Activated naive CD4-positive, alpha-beta T cell treated with anti-CD3 and anti-CD28 coated beads, Interleukin-2, amount 50 U/mL, for 72 hours (primary cell): ENCODE measurements at regions not wholly inside any gene's neighbourhood (a gene's known extent, or its start where the extent isn't known, plus 50 kb on each side); places are given as distances from the start of the nearest gene placed in this dataset.

Experiments used
- ATAC-seq, 2 donors: fragments of 150-1000 bp; cut with Tn5 transposase; 2 replicates each; pipeline ENCODE4 v1.10.0; 2021; ENCODE audit warnings: mild to moderate bottlenecking in 2 of 2, moderate library complexity in 2 of 2
- DNase-seq, 2 donors: peaks; one replicate each; pipeline ENCODE4 v3.0.0; 2021 to 2022; ENCODE audit warnings: low spot score in 2 of 2
- H3K27ac Mint-ChIP-seq, 2 donors: one replicate each; pipeline ENCODE4 v1.8.0; 2022; ENCODE audit warnings: mild to moderate bottlenecking in 2 of 2, mixed read lengths in 2 of 2
- H3K36me3 Mint-ChIP-seq, 2 donors: one replicate each; pipeline ENCODE4 v1.8.0; 2022; ENCODE audit warnings: mixed read lengths in 2 of 2
- H3K9me3 Mint-ChIP-seq, 2 donors: one replicate each; pipeline ENCODE4 v1.8.0; 2022; ENCODE audit warnings: mixed read lengths in 2 of 2

DNA sequence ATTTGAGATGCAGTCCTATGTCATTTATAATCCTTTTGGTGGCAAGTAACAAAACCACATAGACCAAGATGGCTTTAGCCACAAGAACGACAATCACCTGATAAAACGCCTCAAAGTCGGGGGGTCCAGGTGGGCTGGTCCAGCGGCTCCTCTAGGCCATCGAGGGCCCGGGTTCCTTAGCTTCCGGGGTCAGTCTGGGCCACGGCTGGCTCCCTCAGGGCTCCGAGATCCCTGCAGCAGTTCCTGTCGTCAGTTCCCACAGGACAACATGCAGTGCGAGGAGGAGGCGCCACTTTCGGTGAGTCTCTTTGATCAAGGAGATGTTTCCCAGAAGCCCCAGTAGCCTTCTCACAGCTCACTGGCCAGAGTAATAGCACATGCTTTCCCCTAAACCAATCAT is 574.6 kb downstream of the AACS start:
- H3K36me3 Mint-ChIP-seq = no peaks in the 10 kb centered on the region
- H3K9me3 Mint-ChIP-seq = no peaks in the 10 kb centered on the region
- H3K27ac Mint-ChIP-seq = no peak overlapping the region
- no peak for DNase-seq
- no peak for ATAC-seq

DNA sequence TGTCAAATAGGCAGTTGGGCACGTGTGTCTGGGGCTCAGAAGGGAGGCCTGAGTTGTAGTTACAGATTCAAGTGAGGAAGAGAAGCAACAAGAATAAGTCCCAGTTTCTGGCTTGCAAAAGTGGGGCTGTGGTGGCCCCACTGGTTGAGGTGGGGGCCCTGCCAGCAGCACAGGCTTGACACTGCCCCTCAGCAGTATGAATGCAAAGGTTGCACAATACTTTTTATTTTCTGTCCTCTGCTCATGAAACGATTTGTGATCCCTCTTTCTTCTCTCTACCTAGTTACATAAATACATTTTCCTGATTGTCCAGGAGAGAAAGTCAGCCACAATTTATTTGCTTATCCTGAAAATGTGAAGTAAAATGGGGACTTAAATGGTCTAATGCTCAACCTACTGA is 577.8 kb downstream of the AACS start:
- DNase-seq (no peak), ATAC-seq (no peak)
- Mint-ChIP-seq H3K36me3 (no peaks in the 10 kb centered on the region), H3K9me3 (no peaks in the 10 kb centered on the region), H3K27ac (no peak overlapping the region)

DNA sequence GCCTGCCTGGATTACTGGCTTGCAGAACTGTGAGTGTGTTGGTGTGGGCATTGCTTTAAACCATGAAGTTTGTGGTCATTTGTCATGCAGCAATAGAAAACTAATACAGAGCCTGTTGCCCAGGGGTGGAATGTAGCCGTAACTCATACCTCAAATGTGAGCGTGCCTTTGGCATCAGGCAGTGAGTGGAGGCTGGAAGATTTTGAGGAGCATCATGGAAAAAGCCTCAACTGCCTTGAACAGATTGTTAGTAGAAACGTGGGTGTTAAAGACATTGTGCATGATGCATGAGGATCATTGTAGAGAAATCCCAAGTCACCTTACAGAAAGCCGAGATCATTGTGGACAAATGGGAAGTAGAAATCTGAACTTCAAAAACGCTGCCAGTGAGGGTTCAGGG is 580.5 kb downstream of the AACS start:
- H3K27ac Mint-ChIP-seq = no peak overlapping the region
- DNase-seq (no peak), ATAC-seq (no peak)
- no peaks in the 10 kb centered on the region for H3K9me3 Mint-ChIP-seq
- no peaks in the 10 kb centered on the region for H3K36me3 Mint-ChIP-seq

DNA sequence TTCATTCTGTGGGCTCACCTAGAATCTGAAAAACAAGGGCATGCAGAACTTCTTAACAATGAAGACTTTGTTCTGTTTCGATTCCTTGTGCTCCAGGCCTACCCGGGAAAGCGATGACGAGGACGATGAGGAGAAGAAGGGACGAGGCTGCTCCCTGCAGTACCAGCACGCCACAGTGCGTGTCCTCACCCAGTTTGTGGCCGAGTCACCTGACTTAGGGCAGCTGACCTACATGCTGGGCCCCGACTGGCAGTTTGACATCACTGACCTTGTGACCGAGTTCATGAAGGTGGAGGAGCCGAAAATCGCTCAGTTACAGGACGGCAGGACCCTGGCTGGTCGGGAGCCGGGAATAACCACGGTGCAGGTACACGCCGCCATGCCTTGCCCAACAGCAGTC is 585.4 kb downstream of the AACS start:
- H3K27ac Mint-ChIP-seq = no peak overlapping the region
- no peak for ATAC-seq
- H3K36me3 Mint-ChIP-seq = no peaks in the 10 kb centered on the region
- peaks cover 3 to 4% of the 10 kb centered on the region in 2 donors for H3K9me3 Mint-ChIP-seq
- DNase-seq = no peak

DNA sequence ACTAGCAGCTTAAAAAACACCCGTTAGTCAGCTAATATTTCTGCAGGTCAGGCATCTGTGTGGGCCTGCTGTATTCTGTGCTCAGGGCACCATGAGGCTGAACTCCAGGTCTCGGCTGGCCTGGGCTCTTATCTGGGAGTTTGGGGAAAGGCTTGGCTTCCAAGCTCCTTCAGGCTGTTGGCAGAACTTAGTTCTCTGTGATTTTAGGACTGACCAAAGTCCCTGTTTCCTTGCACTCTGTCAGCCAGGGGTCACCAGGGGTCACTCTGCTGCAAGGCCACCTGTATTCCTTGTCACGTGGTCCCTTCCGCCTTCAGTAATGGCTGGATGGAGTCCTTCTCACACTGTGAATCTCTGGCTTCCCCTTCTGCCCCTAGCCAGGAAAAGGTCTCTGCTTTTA is 586.4 kb downstream of the AACS start:
- ATAC-seq (no peak), DNase-seq (no peak)
- Mint-ChIP-seq H3K36me3 (no peaks in the 10 kb centered on the region), H3K9me3 (peaks cover 3 to 4% of the 10 kb centered on the region in 2 donors), H3K27ac (no peak overlapping the region)

DNA sequence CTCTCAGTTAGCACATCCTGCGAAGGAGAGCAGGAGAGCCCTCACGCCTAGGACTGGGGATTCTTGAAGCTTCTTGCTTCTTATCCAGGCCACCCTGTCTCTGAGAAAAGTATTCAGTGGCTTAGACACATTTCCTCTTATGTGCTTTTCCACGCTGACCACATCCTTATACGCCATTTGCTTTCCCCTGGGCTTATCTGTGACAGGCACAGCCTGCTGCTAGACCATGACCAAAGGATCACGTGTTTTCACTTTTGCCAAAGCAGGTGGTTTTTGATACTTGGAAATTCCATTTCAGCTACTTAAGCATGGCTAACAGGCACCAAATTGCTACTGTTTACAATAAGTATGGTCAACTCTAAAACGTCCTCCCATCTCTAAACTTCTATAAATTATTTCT is 587.4 kb downstream of the AACS start:
- ATAC-seq (no peak), DNase-seq (no peak)
- no peaks in the 10 kb centered on the region for H3K36me3 Mint-ChIP-seq
- no peak overlapping the region for H3K27ac Mint-ChIP-seq
- H3K9me3 Mint-ChIP-seq = peaks cover 3 to 4% of the 10 kb centered on the region in 2 donors

DNA sequence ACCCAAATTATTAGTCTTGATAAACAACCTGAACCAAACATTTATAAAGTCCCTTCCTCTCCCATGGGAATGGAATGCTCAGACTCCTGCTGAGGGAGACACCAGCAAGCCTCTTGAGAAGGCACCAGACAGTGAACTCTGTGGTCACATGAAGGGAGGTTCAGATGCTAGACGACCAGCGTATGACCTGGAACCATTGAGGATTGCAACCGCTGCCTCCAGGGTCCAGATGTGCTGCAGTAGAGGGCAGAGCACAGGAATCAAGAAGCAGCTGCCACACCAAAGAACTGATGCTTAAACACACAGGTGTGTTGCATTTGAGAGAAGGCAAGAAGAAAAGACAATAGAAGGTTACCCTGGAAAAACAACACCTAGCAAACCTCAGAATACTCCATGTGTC is 592.4 kb downstream of the AACS start:
- Mint-ChIP-seq H3K27ac (no peak overlapping the region), H3K36me3 (no peaks in the 10 kb centered on the region), H3K9me3 (peaks cover 3 to 4% of the 10 kb centered on the region in 2 donors)
- no peak for DNase-seq
- ATAC-seq = no peak

DNA sequence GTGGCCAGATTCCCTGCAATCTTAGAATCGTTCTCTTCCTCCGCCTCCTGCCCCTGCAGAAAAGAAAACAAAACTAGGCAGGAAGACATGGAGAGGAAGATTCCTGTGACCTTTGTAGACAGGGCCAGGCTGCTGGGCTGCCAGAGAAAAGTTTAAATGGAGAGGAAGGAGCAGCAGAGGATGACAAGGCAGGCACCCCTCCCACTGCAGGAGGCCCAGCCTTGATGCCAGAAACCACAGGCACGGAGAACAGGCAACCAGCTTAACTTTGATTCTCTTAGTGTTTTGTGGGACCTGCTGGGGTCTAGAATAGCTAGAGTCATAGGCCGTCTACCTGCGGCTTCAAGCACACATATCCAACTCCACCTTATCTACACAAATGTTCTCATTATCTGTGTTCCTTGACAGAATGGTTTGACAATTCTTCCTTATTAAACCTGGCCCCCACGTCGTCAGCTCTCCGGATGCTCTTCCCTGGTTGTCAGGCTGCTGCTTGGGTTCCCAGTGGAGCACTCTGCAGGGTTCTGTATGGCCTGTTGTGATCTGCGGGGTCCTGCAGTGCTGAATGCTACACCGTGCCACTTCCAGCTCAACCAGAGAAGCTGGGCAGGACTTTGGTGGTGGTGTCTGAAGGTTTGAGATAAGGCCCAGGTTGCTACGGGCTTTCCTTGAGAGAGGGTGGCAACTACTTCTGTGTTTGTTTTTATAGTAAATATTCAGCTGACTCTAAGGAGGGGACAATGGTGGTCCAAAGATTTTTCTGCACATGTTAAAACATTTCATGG is 609.5 kb downstream of the AACS start:
- ATAC-seq = no peak

DNA sequence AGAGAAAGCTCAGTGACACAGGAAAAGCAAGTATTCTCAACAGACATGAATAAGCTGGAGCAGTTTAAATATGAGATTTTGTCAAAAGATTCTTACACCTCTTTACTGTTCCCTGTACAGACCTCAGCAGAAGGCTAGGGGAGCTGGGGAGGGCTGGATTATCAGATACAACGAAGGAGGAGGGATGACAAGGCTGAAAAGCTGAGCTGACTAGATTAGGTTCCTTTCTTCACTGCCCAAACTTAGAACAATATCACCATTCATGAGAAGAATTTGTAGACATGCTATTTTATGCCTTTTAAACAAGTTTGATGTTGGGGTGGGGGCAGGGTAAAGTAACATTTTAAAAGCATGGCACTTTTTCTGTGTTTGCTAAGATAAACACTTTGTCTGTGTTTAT is 611.1 kb downstream of the AACS start:
- Mint-ChIP-seq H3K9me3 (peaks cover 4 to 5% of the 10 kb centered on the region in 2 donors), H3K36me3 (no peaks in the 10 kb centered on the region), H3K27ac (no peak overlapping the region)
- DNase-seq (no peak), ATAC-seq (no peak)

More for the DNA sequence above, 609.5 kb downstream of the AACS start:
- Mint-ChIP-seq H3K36me3 (no peaks in the 10 kb centered on the region), H3K9me3 (peaks cover under 1 to 1% of the 10 kb centered on the region in 2 donors), H3K27ac (no peak overlapping the region)
- no peak for DNase-seq

DNA sequence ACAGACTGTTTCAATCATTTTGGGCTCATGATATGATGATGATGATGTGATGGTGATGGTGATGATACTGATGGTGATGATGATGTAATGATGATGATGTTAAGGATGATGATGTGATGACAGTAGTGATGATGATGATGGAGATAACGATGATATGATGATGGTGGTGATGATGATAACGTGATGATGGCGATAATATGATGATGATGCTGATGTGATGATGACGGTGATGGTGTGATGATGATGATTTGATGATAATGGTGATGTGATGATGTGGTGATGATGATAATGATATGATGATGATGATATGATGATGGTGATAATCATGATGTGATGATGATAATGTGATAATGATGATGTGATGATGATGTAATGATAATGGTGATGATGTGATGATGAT is 612.6 kb downstream of the AACS start:
- Mint-ChIP-seq H3K9me3 (peaks cover 4 to 5% of the 10 kb centered on the region in 2 donors), H3K36me3 (no peaks in the 10 kb centered on the region), H3K27ac (no peak overlapping the region)
- no peak for DNase-seq
- no peak for ATAC-seq

DNA sequence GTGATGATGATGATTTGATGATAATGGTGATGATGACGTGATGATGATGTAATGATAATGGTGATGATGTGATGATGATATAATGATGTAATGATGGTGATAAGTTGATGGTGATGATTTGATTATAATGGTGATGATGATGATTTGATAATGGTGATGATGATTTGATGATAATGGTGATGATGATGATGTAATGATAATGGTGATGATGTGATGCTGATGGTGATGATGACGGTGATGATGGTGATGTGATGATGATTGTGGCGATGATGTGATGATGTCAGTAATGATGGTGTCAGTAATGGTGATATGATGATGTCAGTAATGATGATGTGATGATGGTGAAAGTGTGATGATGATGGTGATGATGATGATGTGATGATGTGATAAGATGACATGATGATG is 613.4 kb downstream of the AACS start:
- no peak for ATAC-seq
- no peak for DNase-seq
- no peak overlapping the region for H3K27ac Mint-ChIP-seq
- no peaks in the 10 kb centered on the region for H3K36me3 Mint-ChIP-seq
- H3K9me3 Mint-ChIP-seq = peaks cover 4 to 5% of the 10 kb centered on the region in 2 donors

DNA sequence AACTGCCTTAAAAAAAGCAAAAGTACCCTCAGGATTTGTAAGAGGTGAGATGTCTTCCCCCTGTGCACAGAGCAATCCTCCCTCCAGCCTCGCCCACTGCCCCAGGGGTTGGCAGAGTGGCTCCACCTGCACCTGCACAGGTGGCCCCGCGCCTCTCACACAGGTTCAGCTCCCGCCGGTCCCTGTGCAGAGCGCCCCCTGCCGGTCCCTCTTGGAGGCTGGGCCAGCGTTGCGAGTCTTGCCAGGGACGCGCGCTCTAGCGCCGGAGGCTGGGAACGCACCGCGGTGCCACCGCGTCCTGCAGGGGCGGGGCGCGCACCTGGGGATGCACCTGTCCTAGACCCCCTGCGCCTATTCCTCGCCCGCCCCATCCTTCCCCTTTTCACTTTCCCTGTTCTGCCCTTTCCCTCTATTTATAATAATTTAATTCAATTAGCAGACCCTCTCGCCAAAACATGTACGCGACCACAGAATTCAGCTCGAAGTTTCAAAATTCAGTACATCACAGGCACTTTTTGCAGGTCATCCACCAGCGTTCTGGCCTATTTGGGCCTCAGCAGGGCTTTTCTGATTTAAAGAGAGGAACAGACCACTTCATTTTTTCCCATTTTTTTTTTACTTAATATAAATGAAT is 618.6 kb downstream of the AACS start:
- peak in 1 of 2 donors; percentile 80 for DNase-seq
- Mint-ChIP-seq H3K9me3 (peaks cover 4 to 12% of the 10 kb centered on the region in 2 donors), H3K27ac (no peak overlapping the region), H3K36me3 (no peaks in the 10 kb centered on the region)
- peak; percentile 47 to 89 for ATAC-seq

DNA sequence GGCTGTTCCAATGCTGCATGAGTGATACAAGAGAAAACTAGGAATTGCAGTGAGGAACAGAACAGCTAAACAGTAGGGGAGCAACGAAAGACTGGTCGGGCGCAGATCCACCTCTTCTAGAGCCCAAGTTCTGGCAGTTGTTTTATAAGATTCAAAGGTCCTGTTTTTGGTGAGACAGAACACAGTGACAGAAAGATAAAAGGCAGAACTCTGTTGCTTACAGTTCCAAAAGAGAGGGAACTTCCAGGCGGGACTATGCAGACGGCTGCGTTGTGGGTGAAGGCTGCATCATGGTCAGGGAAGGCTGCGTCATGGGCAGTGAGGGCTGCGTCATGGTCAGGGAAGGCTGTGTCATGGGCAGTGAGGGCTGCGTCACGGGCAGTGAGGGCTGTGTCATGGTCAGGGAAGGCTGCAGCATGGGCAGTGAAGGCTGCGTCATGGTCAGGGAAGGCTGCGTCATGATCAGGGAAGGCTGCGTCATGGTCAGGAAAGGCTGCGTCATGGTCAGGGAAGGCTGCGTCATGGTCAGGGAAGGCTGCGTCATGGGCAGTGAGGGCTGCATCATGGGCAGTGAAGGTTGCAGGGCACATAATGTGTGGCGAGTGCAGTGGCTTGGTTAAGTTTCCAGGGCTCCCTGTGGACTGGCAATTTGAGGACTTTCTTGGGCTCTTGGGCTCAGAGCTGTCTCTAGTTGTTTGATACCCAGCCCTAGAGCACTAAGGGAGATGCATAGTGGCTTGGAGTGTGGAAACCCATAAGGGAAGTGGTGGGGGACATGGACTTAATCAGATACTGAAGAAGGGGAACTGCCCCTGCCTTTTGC is 619.9 kb downstream of the AACS start:
- DNase-seq (no peak), ATAC-seq (no peak)
- no peak overlapping the region for H3K27ac Mint-ChIP-seq
- H3K36me3 Mint-ChIP-seq = no peaks in the 10 kb centered on the region
- H3K9me3 Mint-ChIP-seq = peaks cover 4 to 12% of the 10 kb centered on the region in 2 donors

DNA sequence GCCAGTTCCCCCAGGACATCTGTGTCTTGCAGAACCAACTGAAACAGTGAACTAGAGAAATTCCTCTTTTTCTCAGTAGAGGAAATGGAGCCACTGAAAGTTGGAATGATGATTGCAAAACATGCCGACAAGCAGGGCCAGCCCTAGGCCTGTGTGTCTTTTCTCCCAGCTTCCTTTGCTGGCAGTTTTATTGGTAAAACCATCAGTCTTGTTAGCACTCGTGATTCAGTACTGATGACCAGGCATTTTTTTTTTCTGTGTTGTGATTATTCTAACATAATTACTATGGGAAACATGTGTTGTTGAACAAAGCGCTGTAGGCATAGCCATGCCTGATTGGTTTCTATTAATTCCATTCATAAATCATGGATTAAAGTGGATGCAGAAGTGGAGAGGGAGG is 620.7 kb downstream of the AACS start:
- ATAC-seq = no peak
- H3K36me3 Mint-ChIP-seq = no peaks in the 10 kb centered on the region
- peaks cover 2 to 9% of the 10 kb centered on the region in 2 donors for H3K9me3 Mint-ChIP-seq
- no peak overlapping the region for H3K27ac Mint-ChIP-seq
- DNase-seq = no peak

DNA sequence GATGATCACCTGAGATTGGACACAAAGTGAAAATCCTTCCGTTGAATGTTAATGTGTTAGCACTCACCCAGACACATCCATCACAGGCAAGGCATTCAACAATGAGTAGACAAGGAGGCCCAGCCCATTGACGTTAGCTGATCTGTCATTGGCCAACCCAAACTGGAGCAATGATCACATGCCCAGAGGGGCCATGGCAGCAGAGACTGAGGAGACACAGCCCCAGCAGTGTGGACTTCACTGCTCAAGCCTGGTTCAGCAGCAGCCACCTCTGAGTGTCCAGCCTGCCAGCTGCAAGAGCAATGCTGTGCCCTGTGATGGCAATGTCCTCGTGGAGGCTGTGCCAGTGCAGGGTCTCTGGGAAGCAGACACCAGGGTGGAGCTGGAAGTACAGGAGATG is 622.2 kb downstream of the AACS start:
- H3K36me3 Mint-ChIP-seq = no peaks in the 10 kb centered on the region
- ATAC-seq (no peak), DNase-seq (no peak)
- H3K9me3 Mint-ChIP-seq = peaks cover 0 to 7% of the 10 kb centered on the region in 2 donors
- H3K27ac Mint-ChIP-seq = peak overlapping the region in 1 of 2 donors; percentile 88

DNA sequence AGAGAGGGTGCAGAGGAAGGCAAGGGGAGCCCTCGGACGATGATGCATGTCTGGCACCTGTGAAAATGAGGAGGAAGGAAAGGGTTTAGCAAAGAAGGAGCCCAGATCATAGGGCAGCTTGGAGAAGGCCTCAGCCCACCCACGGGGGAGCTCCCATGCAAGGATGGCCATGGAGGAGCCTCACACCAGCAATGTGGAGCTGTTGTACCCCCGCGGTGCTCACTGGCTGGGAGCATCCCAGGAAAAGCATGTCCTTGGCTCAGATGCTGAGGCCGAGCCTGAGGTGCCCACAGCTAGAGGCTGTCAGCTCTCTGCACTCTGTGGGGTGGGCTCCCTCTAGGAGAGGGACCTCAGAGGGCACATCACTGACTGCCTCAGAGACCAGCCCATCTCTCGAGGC is 622.6 kb downstream of the AACS start:
- Mint-ChIP-seq H3K36me3 (no peaks in the 10 kb centered on the region), H3K27ac (peak overlapping the region in 1 of 2 donors; percentile 88), H3K9me3 (peaks cover 0 to 7% of the 10 kb centered on the region in 2 donors)
- DNase-seq (no peak), ATAC-seq (peak in 1 of 2 donors; percentile 14)

DNA sequence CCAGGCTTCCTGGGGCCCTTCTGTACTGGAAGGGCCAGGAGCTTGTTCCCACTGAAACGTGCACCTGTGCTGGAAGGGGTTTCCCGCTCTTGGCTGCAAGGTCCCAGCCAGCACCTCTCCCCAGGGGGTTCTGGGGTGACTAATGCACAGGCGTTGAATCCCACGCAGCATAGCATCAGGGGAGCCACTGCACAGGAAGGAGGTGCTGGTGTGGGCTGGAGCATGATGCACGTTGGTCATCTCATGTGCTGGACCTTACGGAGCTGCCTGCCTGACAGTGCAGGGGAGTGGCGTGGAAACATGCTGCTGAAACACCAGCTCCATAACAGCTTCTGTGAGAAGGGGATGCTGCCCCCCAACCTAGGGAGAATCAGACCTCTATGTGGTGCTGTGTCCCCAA is 623.0 kb downstream of the AACS start:
- Mint-ChIP-seq H3K36me3 (no peaks in the 10 kb centered on the region), H3K27ac (no peak overlapping the region), H3K9me3 (peaks cover 0 to 7% of the 10 kb centered on the region in 2 donors)
- no peak for ATAC-seq
- no peak for DNase-seq
